A549 (cell line): ENCODE measurements at regions not wholly inside any gene's neighbourhood (a gene's known extent, or its start where the extent isn't known, plus 50 kb on each side); places are given as distances from the start of the nearest gene placed in this dataset.

Source experiments
- CBX2 ChIP-seq: fragments of 200-600 bp; sonication (generic); IDR thresholded peaks from 2 replicates; pipeline ENCODE4 v1.6.1; 2016; ENCODE audit warnings: low read depth, mild to moderate bottlenecking, borderline replicate concordance
- CHD2 ChIP-seq: fragments of 150-350 bp; IDR thresholded peaks from 2 replicates; pipeline ENCODE4 v1.6.1; 2014; ENCODE audit warnings: low read length; ENCODE audit not compliant: partially characterized antibody
- CHD4 ChIP-seq: fragments of 200-600 bp; sonication (generic); IDR thresholded peaks from 2 replicates; pipeline ENCODE4 v1.6.1; 2016; ENCODE audit warnings: antibody characterized with exemption, mild to moderate bottlenecking, borderline replicate concordance
- CTCF ChIP-seq: fragments of >200 bp; sonication (Bioruptor Twin); formaldehyde crosslinking; IDR thresholded peaks from 3 replicates; pipeline ENCODE4 v1.5.1; 2016
- FOSL2 ChIP-seq, 2 experiments: fragments of 450-650 bp in 1 of 2; fragments of >200 bp in 1 of 2; sonication (Bioruptor Twin) in 1 of 2; formaldehyde crosslinking; IDR thresholded peaks; 2 replicates each; pipeline versions ENCODE4 v1.5.0 to v1.6.1; 2016 to 2020; ENCODE audit warnings: mild to moderate bottlenecking in 1 of 2, moderate library complexity in 1 of 2
- JUN ChIP-seq, 2 experiments: fragments of >200 bp; sonication (Bioruptor Twin); formaldehyde crosslinking; IDR thresholded peaks; 2 replicates in 1 of 2; 3 replicates in 1 of 2; pipeline ENCODE4 v1.6.1; 2016 to 2017
- JUNB ChIP-seq: fragments of >200 bp; sonication (Bioruptor Twin); formaldehyde crosslinking; IDR thresholded peaks from 2 replicates; pipeline ENCODE4 v1.6.1; 2016
- KDM1A ChIP-seq: fragments of 200-600 bp; sonication (generic); IDR thresholded peaks from 2 replicates; pipeline ENCODE4 v1.6.1; 2016; ENCODE audit warnings: low read depth, mild to moderate bottlenecking
- MAFK ChIP-seq: fragments of 450-650 bp; IDR thresholded peaks from 2 replicates; pipeline ENCODE4 v1.6.1; 2014; ENCODE audit not compliant: partially characterized antibody
- POLR2A ChIP-seq: IDR thresholded peaks from 2 replicates; pipeline ENCODE4 v1.6.1; 2012; ENCODE audit warnings: mild to moderate bottlenecking, low read length
- RFX5 ChIP-seq: fragments of 450-650 bp; IDR thresholded peaks from 2 replicates; pipeline ENCODE4 v1.7.1; 2014; ENCODE audit warnings: antibody characterized with exemption, mild to moderate bottlenecking, moderate library complexity
- USF2 ChIP-seq: fragments of 450-650 bp; IDR thresholded peaks from 2 replicates; pipeline ENCODE4 v1.6.1; 2014; ENCODE audit warnings: antibody characterized with exemption
- ZFP36 ChIP-seq: fragments of 450-650 bp; IDR thresholded peaks from 2 replicates; pipeline ENCODE4 v1.6.1; 2014; ENCODE audit warnings: borderline replicate concordance; ENCODE audit not compliant: partially characterized antibody

DNA sequence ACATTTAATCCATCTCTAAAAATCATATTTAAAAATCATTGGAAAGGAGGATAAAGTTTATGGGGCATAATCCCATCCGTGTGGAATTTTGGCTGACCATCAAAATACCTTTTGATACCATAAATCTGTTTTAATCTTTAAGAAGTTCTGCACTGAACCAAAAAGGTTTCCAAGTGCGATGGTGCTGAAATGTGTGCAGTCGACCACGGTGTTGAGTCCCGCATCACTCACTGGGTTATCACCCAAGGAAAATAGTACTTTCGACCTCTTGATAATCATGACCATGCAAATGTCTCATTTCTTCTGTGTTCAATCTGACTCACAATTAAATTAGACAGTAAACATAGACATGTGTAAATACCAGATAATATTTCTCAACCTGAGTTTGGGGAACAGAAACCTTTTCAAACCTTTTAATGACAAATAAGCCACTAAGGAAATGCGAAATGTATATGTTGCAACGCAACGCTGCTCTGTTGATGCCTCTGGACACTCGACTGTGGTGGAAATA lies 62.0 kb upstream of the CDH6 start:
- TF ChIP-seq CTCF (no peak), POLR2A (no peak), JUN (IDR thresholded peaks at IDR 0.05) (no peak), USF2 (no peak), FOSL2 (IDR thresholded peaks at IDR 0.05) (no peak), FOSL2 (CRISPR knock-in tag; IDR thresholded peaks at IDR 0.05) (no peak), MAFK (no peak), CBX2 (no peak), KDM1A (no peak), CHD4 (no peak), JUNB (no peak), RFX5 (no peak), CHD2 (no peak), ZFP36 (no peak)
